ENCODE measurements at regions not wholly inside any gene's neighbourhood (a gene's known extent, or its start where the extent isn't known, plus 50 kb on each side); places are given as distances from the start of the nearest gene placed in this dataset.
A peak's percentile ranks its signal among the peaks of the same experiment; 100 is the strongest.
"Not testable (repeated sequence)": the region's sequence is repeated elsewhere in the genome, so short reads cannot be mapped to it uniquely, and the experiment has no call there.

GRCh38 chr11:22441831-22442230 lies 103.7 kb downstream of the SLC17A6 start:
- no peak for DNase-seq

- not testable (repeated sequence) for DNase-seq
Observed at GRCh38 chr11:22435582-22435981, 97.4 kb downstream of the SLC17A6 start.

GRCh38 chr11:22433517-22433916 lies 95.3 kb downstream of the SLC17A6 start:
- no peak for DNase-seq

- peak; percentile 85 for DNase-seq
Observed at GRCh38 chr11:22433094-22433455, 94.9 kb downstream of the SLC17A6 start.

GRCh38 chr11:22432291-22433093 lies 94.3 kb downstream of the SLC17A6 start:
- peak; percentile 53 for DNase-seq

- DNase-seq = no peak
Observed at GRCh38 chr11:22431106-22431505, 92.9 kb downstream of the SLC17A6 start.

- DNase-seq = no peak
Observed at GRCh38 chr11:22430639-22431038, 92.5 kb downstream of the SLC17A6 start.

- DNase-seq = peak; percentile 75
Observed at GRCh38 chr11:22430141-22430541, 92.0 kb downstream of the SLC17A6 start.
